GM18499 (cell line): ENCODE measurements at regions not wholly inside any gene's neighbourhood (a gene's known extent, or its start where the extent isn't known, plus 50 kb on each side); places are given as distances from the start of the nearest gene placed in this dataset.

ENCODE experiments used
- ATAC-seq: cut with Tn5 transposase; IDR thresholded peaks from one replicate; pipeline ENCODE4 v1.9.1; 2021; ENCODE audit warnings: moderate number of reproducible peaks; ENCODE audit not compliant: insufficient read depth, unreplicated experiment

GRCh38 chr7:114852293-114852692 is 69.6 kb upstream of the MDFIC start:
- ATAC-seq: no peak

GRCh38 chr7:114853189-114853588 is 68.7 kb upstream of the MDFIC start:
- ATAC-seq: no peak

GRCh38 chr7:114854369-114854768 is 67.5 kb upstream of the MDFIC start:
- no peak for ATAC-seq

GRCh38 chr7:114856625-114857024 is 65.3 kb upstream of the MDFIC start:
- ATAC-seq: no peak

GRCh38 chr7:114857605-114858004 is 64.3 kb upstream of the MDFIC start:
- no peak for ATAC-seq

- ATAC-seq: no peak
These were observed 62.4 kb upstream of the MDFIC start for GRCh38 chr7:114859477-114859876.

- no peak for ATAC-seq
These were observed 61.7 kb upstream of the MDFIC start for GRCh38 chr7:114860206-114860605.

GRCh38 chr7:114862406-114862805 is 59.5 kb upstream of the MDFIC start:
- ATAC-seq: no peak

GRCh38 chr7:114864278-114864677 is 57.6 kb upstream of the MDFIC start:
- no peak for ATAC-seq

- peak; percentile 66 for ATAC-seq
These were observed 56.3 kb upstream of the MDFIC start for GRCh38 chr7:114865564-114865963.
